ENCODE measurements at regions not wholly inside any gene's neighbourhood (a gene's known extent, or its start where the extent isn't known, plus 50 kb on each side); places are given as distances from the start of the nearest gene placed in this dataset.
A peak's percentile ranks its signal among the peaks of the same experiment; 100 is the strongest.

- Histone ChIP-seq H2AFZ (replicated peaks; ENCODE audit: low read length, poor library complexity) (no peak overlapping the region), H3K56ac (ENCODE audit: extremely low read depth, insufficient read depth, low read length) (no peak overlapping the region), H3K27me3 (ENCODE audit: control insufficient read depth, insufficient read depth, low read length) (no peaks in the 10 kb centered on the region), H2BK5ac (ENCODE audit: low read depth, low read length, poor library complexity, severe bottlenecking) (no peak overlapping the region), H2BK15ac (ENCODE audit: low read depth, low read length) (no peak overlapping the region), H2AK9ac (replicated peaks; ENCODE audit: low read depth, low read length, poor library complexity) (no peak overlapping the region), H4K91ac (ENCODE audit: insufficient read depth, low read depth, low read length) (no peak overlapping the region), H2BK20ac (ENCODE audit: low read depth, low read length) (peak overlapping the region; percentile 38; the same call in 1 of the 2 replicates), H3K4me3 (ENCODE audit: insufficient read depth, low read depth, low read length) (no peak overlapping the region), H4K20me1 (ENCODE audit: insufficient read depth, low read length) (no peaks in the 10 kb centered on the region), H2BK120ac (ENCODE audit: low read depth, low read length) (peak overlapping the region; percentile 62; the same call in 1 of the 2 replicates), H3K9me3 (ENCODE audit: control insufficient read depth, insufficient read depth, low read length) (no peaks in the 10 kb centered on the region), H3K27ac (ENCODE audit: insufficient read depth, low read length) (no peak overlapping the region), H3K4me1 (ENCODE audit: control insufficient read depth, insufficient read depth, low read length) (no peaks in the 10 kb centered on the region), H4K8ac (ENCODE audit: low read depth in 2 of 2, low read length in 2 of 2) (no peak overlapping the region), H3K23ac (ENCODE audit: low read depth, low read length) (no peak overlapping the region), H3K36me3 (ENCODE audit: control insufficient read depth, insufficient read depth, low read length) (no peaks in the 10 kb centered on the region), H3K18ac (ENCODE audit: low read depth, low read length) (no peak overlapping the region; the same call in 1 of the 2 replicates), H3K14ac (replicated peaks; ENCODE audit: low read depth, low read length) (no peak overlapping the region), H3K4me2 (ENCODE audit: low read depth, low read length) (no peak overlapping the region), H3K79me1 (ENCODE audit: low read depth in 1 of 2, low read length in 2 of 2) (no peaks in the 10 kb centered on the region), H3K9ac (ENCODE audit: low read depth, low read length) (no peak overlapping the region), H3K9me1 (ENCODE audit: insufficient read depth, low read length) (no peaks in the 10 kb centered on the region), H3K4ac (ENCODE audit: low read depth, low read length) (peak overlapping the region; percentile 46; the same call in 1 of the 2 replicates), H2AK5ac (ENCODE audit: low read depth, low read length) (no peak overlapping the region), H4K5ac (ENCODE audit: low read depth, low read length) (no peak overlapping the region)
- in situ Hi-C loops (cut with MboI; ENCODE audit: low sequenced_read_pairs) (no loop called here), dilution Hi-C loops (cut with HindIII; ENCODE audit: low sequenced_read_pairs, unreplicated experiment) (no loop called here), intact Hi-C loops (cut with micrococcal nuclease) (no loop called here)
- TF ChIP-seq MAFK (IDR thresholded peaks at IDR 0.05; ENCODE audit: low read depth, low read length) (no peak), NFE2L2 (IDR thresholded peaks at IDR 0.05; ENCODE audit: low read depth, low read length) (no peak), CTCF (conservative IDR thresholded peaks at IDR 0.05; ENCODE audit: low read depth, low read length) (no peak)
- ChIA-PET POLR2A (ENCODE audit: unreplicated experiment) (no interaction called here), CTCF (no interaction called here)
- no TSS peak for BruUV-seq (replicated peaks)
- no CpG with 5 or more reads among the region's 2 CpGs for WGBS, 2 experiments (ENCODE audit: extremely low coverage in 2 of 2, insufficient read length in 1 of 2)
- DNase-seq (peak; percentile 33), ATAC-seq (ENCODE audit: low read depth) (no peak)
Observed at GRCh38 chr3:20648921-20649381, 462.9 kb upstream of the SGO1 start.
